LNCaP clone FGC (cell line): ENCODE measurements at regions not wholly inside any gene's neighbourhood (a gene's known extent, or its start where the extent isn't known, plus 50 kb on each side); places are given as distances from the start of the nearest gene placed in this dataset.

Experiments used
- DNase-seq: peaks from one replicate; pipeline ENCODE4 v3.0.0-alpha.2; 2011; ENCODE audit warnings: low read depth
- H3K4me3 ChIP-seq: 2 replicates; pipeline ENCODE4 v1.5.1; 2011; ENCODE audit warnings: mild to moderate bottlenecking, low read depth, low read length, control low read depth
- TF ChIP-seq, protein P1 (sequence below): IDR thresholded peaks from 2 replicates; pipeline ENCODE4 v1.5.1; 2012; ENCODE audit warnings: mild to moderate bottlenecking; ENCODE audit not compliant: control insufficient read depth, insufficient read depth; ENCODE audit errors: extremely low read depth

DNA sequence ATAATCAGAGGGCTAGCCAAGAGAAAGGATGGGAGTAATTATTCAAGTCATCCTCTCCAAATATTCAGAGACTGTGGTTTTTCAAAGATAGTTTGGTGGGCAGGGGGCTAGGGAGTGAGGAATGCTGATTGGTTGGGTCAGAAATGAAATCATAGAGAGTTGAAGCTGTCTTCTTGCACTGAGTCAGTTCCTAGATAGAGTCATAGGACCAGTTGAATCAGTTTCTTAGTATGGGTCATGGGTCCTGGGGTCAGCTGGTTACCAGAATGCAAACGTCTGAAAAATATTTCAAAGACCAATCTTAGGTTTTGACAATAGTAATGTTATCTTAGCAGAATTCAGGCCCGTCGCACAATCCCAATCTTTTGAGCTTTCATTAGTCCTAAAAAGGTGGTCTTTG, 171.4 kb upstream of the SPATS2L start:
- no peak overlapping the region for H3K4me3 ChIP-seq
- TF ChIP-seq, protein P1, sequence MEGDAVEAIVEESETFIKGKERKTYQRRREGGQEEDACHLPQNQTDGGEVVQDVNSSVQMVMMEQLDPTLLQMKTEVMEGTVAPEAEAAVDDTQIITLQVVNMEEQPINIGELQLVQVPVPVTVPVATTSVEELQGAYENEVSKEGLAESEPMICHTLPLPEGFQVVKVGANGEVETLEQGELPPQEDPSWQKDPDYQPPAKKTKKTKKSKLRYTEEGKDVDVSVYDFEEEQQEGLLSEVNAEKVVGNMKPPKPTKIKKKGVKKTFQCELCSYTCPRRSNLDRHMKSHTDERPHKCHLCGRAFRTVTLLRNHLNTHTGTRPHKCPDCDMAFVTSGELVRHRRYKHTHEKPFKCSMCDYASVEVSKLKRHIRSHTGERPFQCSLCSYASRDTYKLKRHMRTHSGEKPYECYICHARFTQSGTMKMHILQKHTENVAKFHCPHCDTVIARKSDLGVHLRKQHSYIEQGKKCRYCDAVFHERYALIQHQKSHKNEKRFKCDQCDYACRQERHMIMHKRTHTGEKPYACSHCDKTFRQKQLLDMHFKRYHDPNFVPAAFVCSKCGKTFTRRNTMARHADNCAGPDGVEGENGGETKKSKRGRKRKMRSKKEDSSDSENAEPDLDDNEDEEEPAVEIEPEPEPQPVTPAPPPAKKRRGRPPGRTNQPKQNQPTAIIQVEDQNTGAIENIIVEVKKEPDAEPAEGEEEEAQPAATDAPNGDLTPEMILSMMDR = no peak
- DNase-seq = no peak

GRCh38 chr2:200136655-200137054, 169.8 kb upstream of the SPATS2L start:
- DNase-seq = no peak
- TF ChIP-seq, protein P1 = no peak
- no peak overlapping the region for H3K4me3 ChIP-seq

DNA sequence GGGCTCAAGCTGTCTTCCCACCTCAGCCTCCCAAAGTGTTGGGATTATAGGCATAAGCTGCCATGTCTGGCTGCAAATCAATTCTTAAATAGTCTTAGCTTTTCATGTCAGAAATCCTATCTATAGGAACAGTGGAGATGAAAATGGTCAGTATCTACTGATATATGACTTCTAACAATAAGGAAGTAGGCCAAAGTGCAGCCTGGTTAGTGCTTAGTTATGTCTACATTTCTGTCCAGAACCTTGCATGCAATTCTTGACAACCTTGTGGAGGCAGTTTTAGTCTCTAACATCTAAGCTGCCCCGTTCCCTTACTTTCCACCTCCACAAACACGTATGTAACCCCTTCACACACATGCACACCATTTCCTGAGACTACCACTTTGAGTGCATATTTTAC, 169.2 kb upstream of the SPATS2L start:
- DNase-seq = no peak
- H3K4me3 ChIP-seq = no peak overlapping the region
- TF ChIP-seq, protein P1 = no peak

DNA sequence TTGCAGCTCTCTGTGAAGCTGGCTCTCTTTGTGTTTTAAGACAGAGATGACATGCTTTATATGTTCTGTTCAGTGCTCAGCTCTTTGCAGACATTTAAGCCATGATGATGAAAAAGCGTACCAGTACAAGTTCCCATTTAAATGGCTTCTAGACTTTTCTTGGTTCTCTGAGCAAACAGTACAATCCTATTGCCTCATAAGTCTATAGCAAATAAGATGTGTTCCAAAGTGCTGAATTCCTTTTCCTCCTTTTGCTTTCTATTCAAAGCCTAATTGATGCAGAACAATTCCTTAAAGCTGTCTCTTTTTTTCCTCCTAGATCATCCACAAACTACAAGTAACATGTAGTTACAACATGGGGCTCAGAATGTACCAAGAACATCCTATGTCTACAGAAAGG, 168.8 kb upstream of the SPATS2L start:
- H3K4me3 ChIP-seq = no peak overlapping the region
- TF ChIP-seq, protein P1 = no peak
- DNase-seq = no peak

GRCh38 chr2:200138391-200139124, 167.9 kb upstream of the SPATS2L start:
- no peak for DNase-seq
- H3K4me3 ChIP-seq = no peak overlapping the region
- TF ChIP-seq, protein P1 = no peak

DNA sequence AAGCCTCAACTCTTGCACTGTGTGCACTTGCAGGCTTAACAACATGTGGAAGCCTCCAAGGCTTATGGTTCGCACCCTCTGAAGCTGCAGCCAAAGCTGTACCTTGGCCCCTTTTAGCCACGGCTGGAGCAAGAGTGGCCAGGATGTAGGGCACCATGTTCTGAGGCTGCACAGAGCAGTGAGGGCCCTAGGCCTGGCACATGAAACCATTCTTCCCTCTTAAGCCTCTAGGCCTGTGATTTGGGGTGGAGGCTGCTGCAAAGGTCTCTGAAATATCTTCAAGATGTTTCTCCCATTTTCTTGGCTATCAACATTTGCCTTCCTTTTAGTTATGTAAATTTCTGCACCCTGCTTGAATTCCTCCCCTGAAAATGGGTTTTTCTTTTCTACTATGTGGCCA, 161.9 kb upstream of the SPATS2L start:
- H3K4me3 ChIP-seq = no peak overlapping the region
- DNase-seq = no peak
- TF ChIP-seq, protein P1 = no peak

DNA sequence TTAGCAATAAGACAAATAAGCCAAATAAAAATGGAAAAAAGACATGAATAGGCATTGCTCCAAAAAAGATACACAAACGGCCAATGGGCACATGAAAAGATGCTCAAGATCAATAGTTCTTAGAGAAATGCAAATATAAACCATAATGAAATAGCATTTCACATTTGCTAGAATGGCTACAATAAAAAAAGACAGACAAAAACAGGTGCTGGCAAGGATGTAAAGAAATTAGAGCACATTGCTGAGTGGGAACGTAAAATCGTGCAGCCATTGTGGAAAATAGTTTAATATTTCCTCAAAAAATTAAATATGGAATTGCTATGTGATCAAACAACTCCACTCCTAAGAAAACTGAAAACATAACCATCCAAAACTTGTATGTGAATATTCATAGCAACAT, 160.0 kb upstream of the SPATS2L start:
- TF ChIP-seq, protein P1 = no peak
- no peak overlapping the region for H3K4me3 ChIP-seq
- no peak for DNase-seq
